NCI-H1694 treated with DMSO at 0.1 percent for 48 hours (cell line): ENCODE measurements at regions not wholly inside any gene's neighbourhood (a gene's known extent, or its start where the extent isn't known, plus 50 kb on each side); places are given as distances from the start of the nearest gene placed in this dataset.
A peak's percentile ranks its signal among the peaks of the same experiment; 100 is the strongest.
"Not testable (repeated sequence)": the region's sequence is repeated elsewhere in the genome, so short reads cannot be mapped to it uniquely, and the experiment has no call there.

Experiments
- DNase-seq: peaks from one replicate; lab custom pipeline; 2025; lab: John Stamatoyannopoulos, UW

- no peak for DNase-seq
These were observed 1407.5 kb downstream of the KCNT2 start for GRCh38 chr1:195200772-195201171.

DNA sequence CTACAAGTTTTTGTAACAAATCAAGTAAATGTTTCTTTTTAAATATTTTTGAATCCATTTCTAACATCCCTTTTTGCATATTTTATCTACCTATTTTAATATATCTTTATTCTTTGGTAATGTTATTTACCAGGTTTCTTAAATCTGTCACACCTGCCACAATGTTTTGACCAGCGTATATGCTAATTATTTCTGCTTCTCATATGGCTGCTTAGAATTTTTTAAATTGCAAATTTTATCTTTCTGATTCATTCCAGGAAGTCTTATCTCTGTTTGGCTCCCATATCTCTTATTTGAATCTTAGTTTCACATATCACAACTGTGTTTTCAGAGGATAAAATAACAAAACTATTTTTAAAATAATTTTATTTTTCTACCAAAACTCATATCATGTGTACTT lies 1411.1 kb downstream of the KCNT2 start:
- DNase-seq = no peak

DNA sequence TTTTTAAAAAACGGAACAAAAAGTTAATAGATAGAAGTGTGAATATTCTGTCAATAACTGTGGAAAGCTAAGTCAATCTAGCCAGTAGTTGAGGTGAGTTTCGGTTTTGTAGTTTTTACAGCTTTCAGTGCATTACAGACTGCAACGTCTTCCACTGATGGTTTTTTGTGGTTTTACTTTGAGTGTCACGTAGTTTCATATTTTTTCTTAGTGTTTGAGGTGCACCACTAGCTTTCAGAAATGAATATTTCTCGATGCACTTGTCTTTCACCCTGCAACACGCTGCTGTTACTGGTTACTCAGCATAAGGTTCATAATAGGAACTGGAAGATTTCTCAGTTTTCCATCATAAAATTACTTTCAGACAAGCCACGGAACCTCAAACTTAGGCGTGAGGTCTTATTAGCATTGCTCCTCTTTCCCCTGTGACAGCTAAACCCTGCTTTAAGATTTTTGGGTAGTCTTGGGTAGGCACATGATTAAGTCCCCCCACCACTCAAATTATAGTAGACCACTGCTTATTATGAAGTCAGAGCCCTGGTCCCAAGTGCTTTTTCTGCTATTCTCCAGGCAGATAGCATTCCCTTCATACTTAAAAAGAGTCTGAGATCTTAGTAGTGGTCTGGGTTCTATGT lies 1412.7 kb downstream of the KCNT2 start:
- DNase-seq = no peak

DNA sequence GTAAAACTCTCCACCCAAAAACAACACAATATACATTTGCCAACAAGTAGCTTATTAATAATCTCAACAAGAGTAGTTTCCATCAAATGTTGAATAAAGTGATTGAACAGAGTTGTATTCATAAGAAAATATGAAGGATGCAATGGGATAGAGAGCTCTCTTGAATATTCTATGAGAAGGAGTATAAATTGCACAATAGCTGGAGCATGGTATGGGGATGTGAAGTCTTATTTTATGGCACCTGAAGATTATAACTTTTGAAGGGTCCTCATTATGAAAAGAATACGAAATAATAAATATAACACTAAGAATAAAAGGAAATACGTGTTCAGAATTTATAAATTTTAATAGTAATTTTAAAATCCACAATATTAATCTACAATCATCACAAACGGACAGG lies 1415.1 kb downstream of the KCNT2 start:
- no peak for DNase-seq

DNA sequence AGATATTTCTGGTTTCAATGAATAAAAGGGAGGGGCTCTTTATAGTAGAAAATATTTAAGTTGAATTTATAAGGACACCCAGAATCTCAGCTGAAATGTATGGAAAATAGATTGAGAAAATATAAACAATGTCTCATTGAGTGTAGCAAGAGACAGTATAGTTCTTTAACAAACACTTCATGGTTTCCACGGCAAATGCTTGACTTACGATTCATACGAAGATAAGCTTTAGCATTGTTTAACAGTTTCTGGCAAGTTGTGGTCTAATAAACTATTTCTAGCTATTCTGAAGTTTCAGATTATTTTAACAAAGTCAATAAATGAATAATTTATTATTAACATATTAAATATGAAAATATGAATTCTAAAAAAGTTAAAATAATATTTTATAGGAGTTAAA lies 1419.4 kb downstream of the KCNT2 start:
- DNase-seq = no peak

DNA sequence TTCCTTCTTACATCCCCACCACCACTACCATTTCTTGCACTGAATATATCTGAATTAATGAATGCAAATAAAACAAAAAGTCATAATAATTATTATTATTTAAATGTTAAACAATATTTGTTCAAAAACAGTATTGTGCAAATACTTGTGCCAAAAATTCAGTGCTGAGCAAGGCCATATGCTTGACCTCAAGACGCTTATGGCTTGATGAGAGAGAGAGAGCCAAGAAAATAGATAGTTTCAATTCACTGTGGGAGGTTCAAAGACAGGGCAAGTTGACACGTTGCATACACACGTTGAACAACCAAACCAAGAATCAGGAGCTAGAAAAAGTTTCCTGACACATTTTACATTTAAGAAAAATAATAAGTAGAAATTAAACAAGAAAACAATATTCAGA lies 1421.7 kb downstream of the KCNT2 start:
- no peak for DNase-seq

GRCh38 chr1:195185736-195186135 lies 1422.5 kb downstream of the KCNT2 start:
- DNase-seq = peak; percentile 51

GRCh38 chr1:195185321-195185720 lies 1422.9 kb downstream of the KCNT2 start:
- DNase-seq = no peak

- no peak for DNase-seq
These were observed 1434.5 kb downstream of the KCNT2 start for GRCh38 chr1:195173753-195174152.

DNA sequence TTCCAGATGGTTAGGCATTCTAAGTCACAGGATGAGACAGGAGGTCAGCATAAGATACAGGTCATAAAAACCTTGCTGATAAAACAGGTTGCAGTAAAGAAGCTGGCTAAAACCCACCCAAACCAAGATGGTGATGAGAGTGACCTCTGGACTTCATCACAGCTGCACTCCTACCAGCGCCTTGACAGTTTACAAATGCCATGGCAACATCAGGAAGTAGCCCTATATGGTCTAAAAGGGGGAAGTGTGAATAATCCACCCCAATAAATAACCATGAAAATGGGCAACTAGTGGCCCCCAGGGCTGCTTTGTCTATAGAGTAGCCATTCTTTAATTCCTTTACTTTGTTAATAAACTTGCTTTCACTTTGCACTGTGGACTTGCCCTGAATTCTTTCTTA lies 1448.4 kb downstream of the KCNT2 start:
- DNase-seq = not testable (repeated sequence)

GRCh38 chr1:195158091-195158490 lies 1450.1 kb downstream of the KCNT2 start:
- no peak for DNase-seq

DNA sequence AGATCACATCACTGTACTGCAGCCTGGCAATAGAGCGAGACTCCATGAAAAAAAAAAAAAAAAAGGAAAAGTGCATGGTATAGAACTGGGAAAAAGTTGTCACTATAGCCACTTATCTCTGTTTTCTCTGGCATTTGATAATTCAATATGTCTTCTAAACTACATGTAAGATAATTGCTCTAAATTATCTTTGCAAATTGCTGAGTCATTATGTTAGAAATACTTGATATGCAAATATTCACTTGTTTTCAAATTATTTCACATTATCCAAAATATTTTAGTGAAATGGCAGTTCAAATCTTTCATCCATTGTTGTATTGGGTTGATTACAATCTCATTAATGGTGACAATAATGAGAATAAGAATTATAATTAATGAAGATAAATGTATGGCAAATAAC lies 1455.1 kb downstream of the KCNT2 start:
- DNase-seq = no peak

DNA sequence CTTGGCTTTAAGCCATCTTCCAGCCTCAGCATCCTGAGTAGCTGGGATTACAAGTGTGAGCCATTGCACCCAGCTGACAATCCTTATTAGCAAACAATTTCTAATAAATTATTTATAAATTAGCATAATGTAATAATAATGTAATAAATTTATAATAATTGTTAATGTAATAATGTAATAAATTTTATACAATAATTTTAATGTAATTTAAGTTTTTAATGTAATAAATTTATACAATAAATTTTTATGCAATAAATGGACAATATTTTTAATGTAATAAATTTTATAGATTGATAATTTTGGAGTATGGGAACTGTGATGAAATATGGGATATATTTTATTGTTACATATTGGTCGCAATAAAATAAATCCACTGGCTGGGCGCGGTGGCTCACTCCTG lies 1457.5 kb downstream of the KCNT2 start:
- DNase-seq = no peak

DNA sequence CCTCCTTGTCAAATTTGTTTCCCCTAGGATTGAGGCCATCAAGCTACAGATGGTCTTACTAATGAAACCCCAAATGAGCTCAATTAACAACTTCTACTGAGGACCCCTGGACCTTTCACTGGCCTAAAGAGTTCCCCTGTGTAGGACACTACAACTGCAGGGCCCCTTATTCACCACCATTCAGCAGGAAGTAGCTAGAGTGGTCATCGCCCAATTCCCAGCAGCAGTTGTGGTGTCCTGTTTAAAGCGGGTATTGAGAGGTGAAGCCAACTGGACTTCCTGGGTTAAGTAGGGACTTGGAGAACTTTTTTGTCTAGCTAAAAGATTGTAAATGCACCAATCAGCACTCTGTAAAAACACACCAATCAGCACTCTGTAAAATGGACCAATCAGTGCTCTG lies 1466.9 kb downstream of the KCNT2 start:
- DNase-seq = no peak

DNA sequence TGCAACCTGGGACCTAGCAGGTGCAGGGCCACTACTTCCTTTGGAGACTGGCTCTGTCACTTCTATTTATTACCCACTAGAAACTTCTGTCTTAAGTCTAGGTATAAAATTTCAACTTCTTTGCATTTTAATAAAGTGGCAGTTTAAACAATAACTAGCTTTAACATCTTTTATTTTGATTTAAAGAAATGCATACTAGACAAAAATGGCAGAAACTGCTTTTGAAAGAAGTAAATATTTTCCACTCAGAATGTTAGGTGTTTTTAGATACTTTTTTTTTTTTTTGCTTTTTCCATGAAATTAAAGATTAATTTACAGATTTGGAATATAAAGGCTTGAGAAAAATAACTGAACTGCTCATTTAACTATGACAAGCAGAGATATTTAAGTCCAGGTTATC lies 1477.6 kb downstream of the KCNT2 start:
- DNase-seq = no peak

DNA sequence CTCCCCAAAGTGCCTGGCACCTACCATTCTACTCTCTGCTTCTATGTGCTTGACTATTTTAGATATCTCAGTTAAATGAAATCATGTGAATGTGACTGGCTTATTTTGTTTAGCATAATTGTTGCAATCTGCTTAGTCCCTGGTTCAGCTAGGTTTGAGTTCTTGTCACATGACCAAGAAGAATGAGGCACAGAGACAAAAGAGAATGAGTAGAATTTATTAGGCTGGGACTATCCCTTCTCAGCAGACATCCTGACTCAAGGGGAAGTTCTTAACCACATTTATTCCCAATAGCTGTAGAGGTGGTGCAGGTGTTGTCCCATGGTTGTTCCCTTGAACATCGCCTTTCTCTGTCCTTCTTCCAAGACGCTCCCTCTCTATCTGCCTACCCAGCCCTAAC lies 1485.7 kb downstream of the KCNT2 start:
- DNase-seq = no peak

- no peak for DNase-seq
These were observed 1494.8 kb downstream of the KCNT2 start for GRCh38 chr1:195113471-195113870.

- no peak for DNase-seq
These were observed 1502.5 kb downstream of the KCNT2 start for GRCh38 chr1:195105773-195106172.

DNA sequence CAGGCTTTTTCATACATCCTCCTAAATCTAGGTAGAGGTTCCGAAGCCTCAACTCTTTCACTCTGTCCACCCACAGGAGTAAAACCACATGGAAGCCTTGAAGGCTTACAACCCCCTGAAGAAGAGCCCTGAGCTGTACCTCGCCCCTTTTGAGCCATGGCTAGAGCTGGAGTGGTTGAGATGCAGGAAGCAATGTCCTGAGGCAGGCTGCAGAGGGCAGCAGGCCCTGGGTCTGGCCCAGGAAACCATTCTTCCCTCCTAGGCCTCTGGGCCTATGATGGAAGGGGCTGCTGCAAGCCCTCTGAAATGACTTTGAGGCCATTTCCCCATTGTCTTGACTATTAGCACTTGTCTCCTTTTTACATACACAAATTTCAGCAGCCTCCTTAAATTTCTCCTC lies 1503.0 kb downstream of the KCNT2 start:
- DNase-seq = no peak

- no peak for DNase-seq
These were observed 1510.9 kb downstream of the KCNT2 start for GRCh38 chr1:195097316-195097715.

DNA sequence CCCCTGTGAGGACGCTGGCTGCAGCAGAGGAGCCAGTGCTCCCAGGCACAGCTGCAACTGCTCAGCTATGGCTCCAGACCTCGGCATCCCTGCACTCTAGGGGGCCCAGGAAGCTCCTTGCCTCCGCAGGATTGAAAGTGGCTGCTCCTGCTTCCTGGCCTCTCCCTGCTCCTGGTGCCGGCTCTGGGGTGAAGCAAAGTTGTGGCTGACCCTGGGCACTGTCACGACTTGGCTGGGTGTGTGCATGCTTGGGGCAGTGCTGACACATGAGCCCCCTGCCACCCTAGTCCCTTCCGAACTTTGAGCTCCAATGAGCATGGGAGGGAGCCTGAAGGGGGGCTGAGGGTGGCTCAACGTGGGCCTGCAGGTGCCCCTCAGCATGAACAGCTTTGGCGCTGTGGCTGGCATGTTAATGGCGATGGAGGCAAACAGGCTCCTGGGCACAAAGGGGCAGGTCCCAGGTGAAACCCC lies 1512.2 kb downstream of the KCNT2 start:
- no peak for DNase-seq

GRCh38 chr1:195085196-195085595 lies 1523.0 kb downstream of the KCNT2 start:
- DNase-seq = no peak

GRCh38 chr1:195082183-195082582 lies 1526.1 kb downstream of the KCNT2 start:
- DNase-seq = no peak

GRCh38 chr1:195076682-195077081 lies 1531.6 kb downstream of the KCNT2 start:
- DNase-seq = no peak

DNA sequence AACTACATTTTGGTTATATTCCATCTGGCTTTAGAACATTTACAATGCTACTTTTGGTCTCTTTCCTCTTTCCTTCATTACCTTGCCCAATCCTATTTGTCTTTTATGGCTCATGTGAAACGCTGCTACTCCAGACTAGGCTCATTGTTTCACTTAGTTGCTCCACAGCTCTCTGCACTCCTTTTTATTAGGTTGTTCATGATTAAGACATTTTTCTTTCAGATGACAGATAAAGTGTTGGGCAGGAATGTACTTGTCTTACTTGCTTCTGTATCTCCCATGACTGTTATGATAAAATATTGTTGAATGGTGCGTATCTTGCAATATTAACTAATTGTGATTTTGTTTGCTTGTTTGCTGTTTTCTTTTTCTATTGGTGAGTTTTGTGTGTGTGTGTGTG lies 1532.3 kb downstream of the KCNT2 start:
- DNase-seq = no peak
